ENCODE measurements at regions not wholly inside any gene's neighbourhood (a gene's known extent, or its start where the extent isn't known, plus 50 kb on each side); places are given as distances from the start of the nearest gene placed in this dataset.

- no peak for TF ChIP-seq CTCF (IDR thresholded peaks at IDR 0.05)
- no peak for TF ChIP-seq POLR2A (IDR thresholded peaks at IDR 0.05)
Measured at GRCh38 chr10:4751211-4751610, 74.8 kb upstream of the AKR1E2 start.

Measured in thyroid gland (tissue), 4 donors.